SK-N-SH (cell line): ENCODE measurements at regions not wholly inside any gene's neighbourhood (a gene's known extent, or its start where the extent isn't known, plus 50 kb on each side); places are given as distances from the start of the nearest gene placed in this dataset.

ENCODE experiments used
- CTCF ChIP-seq: fragments of 200-600 bp; sonication (generic); IDR thresholded peaks from 2 replicates; pipeline ENCODE4 v1.6.1; 2017; ENCODE audit warnings: antibody characterized with exemption, mild to moderate bottlenecking, moderate library complexity
- RCOR1 ChIP-seq: fragments of 150-350 bp; IDR thresholded peaks from 2 replicates; pipeline ENCODE4 v1.6.1; 2017; ENCODE audit warnings: antibody characterized with exemption, low read length
- REST ChIP-seq: IDR thresholded peaks from 2 replicates; pipeline ENCODE4 v1.6.1; 2012; ENCODE audit warnings: mild to moderate bottlenecking, low read depth, low read length, moderate library complexity

- no peak for TF ChIP-seq REST
- no peak for TF ChIP-seq RCOR1
- TF ChIP-seq CTCF: no peak
Measured at GRCh38 chr10:106214243-106214642, 950.3 kb downstream of the SORCS1 start.
